DMS53 treated with DMSO at 0.1 percent for 48 hours (cell line): ENCODE measurements at regions not wholly inside any gene's neighbourhood (a gene's known extent, or its start where the extent isn't known, plus 50 kb on each side); places are given as distances from the start of the nearest gene placed in this dataset.

Experiments
- DNase-seq: peaks from one replicate; lab custom pipeline; 2025; ENCODE audit not compliant: unreplicated experiment; lab: John Stamatoyannopoulos, UW

GRCh38 chr21:24046829-24047443 lies 1560.3 kb downstream of the MRPL39 start:
- no peak for DNase-seq

- peak; percentile 2 for DNase-seq
These were observed 1561.5 kb downstream of the MRPL39 start for GRCh38 chr21:24045775-24046215.

- no peak for DNase-seq
These were observed 1561.9 kb downstream of the MRPL39 start for GRCh38 chr21:24045373-24045772.

GRCh38 chr21:24042687-24043086 lies 1564.6 kb downstream of the MRPL39 start:
- DNase-seq: no peak

- DNase-seq: no peak
These were observed 1574.5 kb downstream of the MRPL39 start for GRCh38 chr21:24032709-24033232.

GRCh38 chr21:24027396-24027795 lies 1579.9 kb downstream of the MRPL39 start:
- no peak for DNase-seq

- DNase-seq: no peak
These were observed 1582.2 kb downstream of the MRPL39 start for GRCh38 chr21:24025101-24025500.

- DNase-seq: no peak
These were observed 1583.3 kb downstream of the MRPL39 start for GRCh38 chr21:24023936-24024335.

- no peak for DNase-seq
These were observed 1583.9 kb downstream of the MRPL39 start for GRCh38 chr21:24023402-24023801.

- no peak for DNase-seq
These were observed 1592.9 kb downstream of the MRPL39 start for GRCh38 chr21:24014381-24014780.

- no peak for DNase-seq
These were observed 1596.2 kb downstream of the MRPL39 start for GRCh38 chr21:24011087-24011486.

GRCh38 chr21:24007592-24007991 lies 1599.7 kb downstream of the MRPL39 start:
- DNase-seq: no peak

- no peak for DNase-seq
These were observed 1620.3 kb downstream of the MRPL39 start for GRCh38 chr21:23986987-23987386.

GRCh38 chr21:23986214-23986613 lies 1621.1 kb downstream of the MRPL39 start:
- DNase-seq: no peak

GRCh38 chr21:23982546-23982945 lies 1624.7 kb downstream of the MRPL39 start:
- DNase-seq: no peak

- no peak for DNase-seq
These were observed 1629.3 kb downstream of the MRPL39 start for GRCh38 chr21:23977971-23978370.

GRCh38 chr21:23968722-23969647 lies 1638.3 kb downstream of the MRPL39 start:
- peak; percentile 21 for DNase-seq

GRCh38 chr21:23968008-23968407 lies 1639.3 kb downstream of the MRPL39 start:
- DNase-seq: no peak

GRCh38 chr21:23963454-23963853 lies 1643.8 kb downstream of the MRPL39 start:
- DNase-seq: peak; percentile 54

- DNase-seq: no peak
These were observed 1646.5 kb downstream of the MRPL39 start for GRCh38 chr21:23960769-23961168.

- no peak for DNase-seq
These were observed 1652.0 kb downstream of the MRPL39 start for GRCh38 chr21:23955135-23955843.
